K562 (cell line): ENCODE measurements at regions not wholly inside any gene's neighbourhood (a gene's known extent, or its start where the extent isn't known, plus 50 kb on each side); places are given as distances from the start of the nearest gene placed in this dataset.

Experiments used
- CREB5 ChIP-seq: fragments of 250-450 bp; sonication (Bioruptor Pico); IDR thresholded peaks from 2 replicates; pipeline ENCODE4 v1.5.0; 2020; ENCODE audit warnings: mild to moderate bottlenecking
- CTCF ChIP-seq, 3 experiments: IDR thresholded peaks in 2 of 3; conservative IDR thresholded peaks in 1 of 3; 2 replicates each; pipeline ENCODE4 v1.5.1; 2011 to 2012; ENCODE audit warnings: low read length in 3 of 3, mild to moderate bottlenecking in 3 of 3, control low read depth in 2 of 3, improper control_type of control experiment in 1 of 3, inconsistent platforms in 1 of 3, low read depth in 1 of 3, mixed read lengths in 1 of 3, moderate library complexity in 1 of 3; ENCODE audit not compliant: insufficient read depth in 2 of 3
- FOXA1 ChIP-seq: fragments of 450-650 bp; IDR thresholded peaks from 2 replicates; pipeline ENCODE4 v1.6.1; 2016; ENCODE audit warnings: mild to moderate bottlenecking, borderline replicate concordance
- MAX ChIP-seq: sonication (generic); formaldehyde crosslinking; IDR thresholded peaks from 2 replicates; pipeline ENCODE4 v1.9.0; 2022; ENCODE audit warnings: mild to moderate bottlenecking, missing genetic modification reagents
- MYC ChIP-seq, 2 experiments: fragments of 250-450 bp in 1 of 2; sonication (Bioruptor Pico) in 1 of 2; IDR thresholded peaks; 2 replicates each; pipeline versions ENCODE4 v1.5.1 to v1.6.1; 2012 to 2021; ENCODE audit warnings: low read depth in 2 of 2, borderline replicate concordance in 1 of 2, improper control_type of control experiment in 1 of 2, low read length in 1 of 2, mild to moderate bottlenecking in 1 of 2, moderate library complexity in 1 of 2
- NKRF ChIP-seq: fragments of 450-650 bp; IDR thresholded peaks from 2 replicates; pipeline ENCODE4 v1.6.1; 2016; ENCODE audit warnings: borderline replicate concordance
- TAF1 ChIP-seq: IDR thresholded peaks from 2 replicates; pipeline ENCODE4 v1.6.1; 2011; ENCODE audit warnings: mild to moderate bottlenecking, low read length, moderate library complexity; ENCODE audit not compliant: insufficient read depth, control insufficient read depth, severe bottlenecking; ENCODE audit errors: extremely low read depth
- ZFP91 ChIP-seq: sonication (generic); formaldehyde crosslinking; IDR thresholded peaks from 2 replicates; pipeline ENCODE4 v1.8.0; 2022; ENCODE audit warnings: mild to moderate bottlenecking, missing genetic modification reagents
- ZNF24 ChIP-seq: fragments of 450-650 bp; IDR thresholded peaks from 2 replicates; pipeline ENCODE4 v1.6.1; 2016

GRCh38 chr10:130642926-130643325 lies 506.7 kb downstream of the GLRX3 start:
- TF ChIP-seq FOXA1 (no peak), CTCF (IDR thresholded peaks at IDR 0.05 in 2 of 3, conservative IDR thresholded peaks at IDR 0.05 in 1 of 3; ENCODE audit: insufficient read depth in 2 of 3, low read depth in 1 of 3, low read length in 3 of 3) (no peak), ZNF24 (no peak), CREB5 (CRISPR knock-in tag) (no peak), MAX (CRISPR knock-in tag) (no peak), MYC (IDR thresholded peaks at IDR 0.05; ENCODE audit: low read depth, low read length) (no peak), MYC (CRISPR knock-in tag; IDR thresholded peaks at IDR 0.05; ENCODE audit: borderline replicate concordance, low read depth) (no peak), ZFP91 (CRISPR knock-in tag) (no peak), NKRF (no peak), TAF1 (no peak)
